Mesothelial cell of epicardium (in vitro differentiated cells): ENCODE measurements at regions not wholly inside any gene's neighbourhood (a gene's known extent, or its start where the extent isn't known, plus 50 kb on each side); places are given as distances from the start of the nearest gene placed in this dataset.

Experiments used
- DNase-seq, 2 experiments: peaks; one replicate each; pipeline ENCODE4 v3.0.0; 2021; ENCODE audit warnings: low spot score in 2 of 2; ENCODE audit not compliant: unreplicated experiment in 2 of 2
- H3K27ac Mint-ChIP-seq: 2 replicates; pipeline ENCODE4 v1.8.0; 2021; ENCODE audit warnings: mixed read lengths
- H3K27me3 Mint-ChIP-seq: 2 replicates; pipeline ENCODE4 v1.8.0; 2021; ENCODE audit warnings: low read depth, mixed read lengths
- H3K36me3 Mint-ChIP-seq: 2 replicates; pipeline ENCODE4 v1.8.0; 2021; ENCODE audit warnings: mixed read lengths
- H3K4me1 Mint-ChIP-seq: 2 replicates; pipeline ENCODE4 v1.8.0; 2021; ENCODE audit warnings: mixed read lengths
- H3K4me3 Mint-ChIP-seq: 2 replicates; pipeline ENCODE4 v1.8.0; 2021; ENCODE audit warnings: mild to moderate bottlenecking, moderate library complexity, mixed read lengths
- H3K9me3 Mint-ChIP-seq: 2 replicates; pipeline ENCODE4 v1.8.0; 2021; ENCODE audit warnings: mixed read lengths
- TF ChIP-seq, protein P1 (sequence below): fragments of 200-600 bp; sonication (generic); IDR thresholded peaks from one replicate; pipeline ENCODE4 v1.5.0; 2021; ENCODE audit warnings: antibody characterized with exemption; ENCODE audit not compliant: unreplicated experiment

DNA sequence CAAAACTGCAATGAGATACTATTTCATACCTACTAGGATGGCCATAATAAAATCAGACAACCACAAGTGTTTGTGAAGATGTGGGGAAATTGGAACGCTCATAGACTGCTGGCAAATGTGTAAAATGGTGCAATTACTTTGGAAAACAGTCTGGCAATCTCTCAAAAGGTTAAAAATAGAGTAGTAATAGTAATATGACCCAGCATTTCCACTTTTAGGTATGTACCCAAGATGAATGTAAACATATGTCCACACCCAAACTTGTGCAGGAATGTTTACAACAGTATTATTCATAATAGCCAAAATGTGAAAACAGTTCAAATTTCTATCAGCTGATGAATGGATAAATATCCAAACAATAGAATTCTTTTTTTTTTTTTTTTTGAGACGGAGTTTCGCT lies 731.6 kb upstream of the ANKRD30A start:
- H3K9me3 Mint-ChIP-seq = no peaks in the 10 kb centered on the region
- TF ChIP-seq, protein P1, sequence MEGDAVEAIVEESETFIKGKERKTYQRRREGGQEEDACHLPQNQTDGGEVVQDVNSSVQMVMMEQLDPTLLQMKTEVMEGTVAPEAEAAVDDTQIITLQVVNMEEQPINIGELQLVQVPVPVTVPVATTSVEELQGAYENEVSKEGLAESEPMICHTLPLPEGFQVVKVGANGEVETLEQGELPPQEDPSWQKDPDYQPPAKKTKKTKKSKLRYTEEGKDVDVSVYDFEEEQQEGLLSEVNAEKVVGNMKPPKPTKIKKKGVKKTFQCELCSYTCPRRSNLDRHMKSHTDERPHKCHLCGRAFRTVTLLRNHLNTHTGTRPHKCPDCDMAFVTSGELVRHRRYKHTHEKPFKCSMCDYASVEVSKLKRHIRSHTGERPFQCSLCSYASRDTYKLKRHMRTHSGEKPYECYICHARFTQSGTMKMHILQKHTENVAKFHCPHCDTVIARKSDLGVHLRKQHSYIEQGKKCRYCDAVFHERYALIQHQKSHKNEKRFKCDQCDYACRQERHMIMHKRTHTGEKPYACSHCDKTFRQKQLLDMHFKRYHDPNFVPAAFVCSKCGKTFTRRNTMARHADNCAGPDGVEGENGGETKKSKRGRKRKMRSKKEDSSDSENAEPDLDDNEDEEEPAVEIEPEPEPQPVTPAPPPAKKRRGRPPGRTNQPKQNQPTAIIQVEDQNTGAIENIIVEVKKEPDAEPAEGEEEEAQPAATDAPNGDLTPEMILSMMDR = no peak
- no peaks in the 10 kb centered on the region for H3K4me1 Mint-ChIP-seq
- H3K4me3 Mint-ChIP-seq = no peak overlapping the region
- DNase-seq = no peak
- no peaks in the 10 kb centered on the region for H3K27me3 Mint-ChIP-seq
- no peak overlapping the region for H3K27ac Mint-ChIP-seq
- no peaks in the 10 kb centered on the region for H3K36me3 Mint-ChIP-seq

DNA sequence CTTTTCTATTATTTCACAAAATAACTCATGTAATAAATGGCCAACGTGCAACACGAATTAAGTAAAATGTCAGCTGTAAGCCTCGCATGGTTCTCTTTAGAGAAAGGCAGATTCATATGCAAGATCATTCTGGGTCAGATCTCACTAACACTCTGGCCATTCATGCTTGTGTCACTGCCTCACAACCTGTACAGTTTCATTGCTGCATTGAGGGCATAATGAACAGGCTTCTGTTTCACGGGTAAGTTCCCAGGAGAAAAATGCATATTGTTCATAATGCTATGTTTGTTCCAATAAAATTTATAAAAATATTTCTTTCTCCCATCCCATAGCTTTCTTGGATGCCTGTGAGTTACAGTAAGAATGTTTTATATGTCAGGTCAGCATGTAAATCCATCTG lies 734.0 kb upstream of the ANKRD30A start:
- Mint-ChIP-seq H3K27me3 (no peaks in the 10 kb centered on the region), H3K9me3 (no peaks in the 10 kb centered on the region), H3K4me3 (no peak overlapping the region), H3K27ac (no peak overlapping the region), H3K4me1 (no peaks in the 10 kb centered on the region), H3K36me3 (no peaks in the 10 kb centered on the region)
- DNase-seq = no peak
- TF ChIP-seq, protein P1 = no peak

DNA sequence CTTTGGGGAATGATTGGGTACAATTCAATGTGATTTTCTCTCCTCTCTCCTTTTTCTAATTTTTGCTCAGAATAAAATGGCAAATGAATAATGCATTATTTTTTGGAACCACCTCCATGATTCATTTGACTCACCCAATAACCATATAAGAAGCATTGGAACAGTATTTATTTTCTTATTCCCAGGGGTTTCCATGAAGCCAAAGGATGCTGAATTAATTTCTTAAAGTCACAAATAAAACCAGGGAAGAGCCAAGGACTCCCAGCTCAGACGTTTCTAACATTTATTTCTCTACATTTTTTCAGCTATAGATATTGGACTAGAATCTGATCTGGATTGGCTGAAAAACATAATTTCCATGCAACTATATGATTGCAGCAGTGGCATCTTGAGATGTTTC lies 735.2 kb upstream of the ANKRD30A start:
- Mint-ChIP-seq H3K36me3 (no peaks in the 10 kb centered on the region), H3K4me3 (no peak overlapping the region), H3K27ac (no peak overlapping the region), H3K27me3 (no peaks in the 10 kb centered on the region), H3K4me1 (no peaks in the 10 kb centered on the region), H3K9me3 (no peaks in the 10 kb centered on the region)
- no peak for DNase-seq
- TF ChIP-seq, protein P1 = no peak

DNA sequence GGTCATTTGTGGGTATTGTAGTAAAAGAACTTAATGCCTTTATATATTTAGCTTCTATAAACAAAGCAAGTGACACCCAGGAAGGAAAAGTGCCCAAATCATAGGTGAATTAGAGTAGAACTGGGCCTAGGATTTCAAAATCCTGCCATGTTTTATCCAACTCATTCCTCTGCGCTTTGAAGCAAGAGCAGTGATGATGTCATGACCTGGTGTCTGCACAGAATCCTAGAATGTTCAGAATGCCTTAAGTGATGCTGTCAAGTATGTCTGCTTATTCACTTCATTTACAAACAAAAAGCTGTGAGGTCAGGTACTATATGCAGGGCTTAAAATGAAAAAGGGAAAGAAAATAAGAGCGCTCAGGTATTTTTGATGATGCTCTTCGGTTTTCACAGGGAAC lies 737.2 kb upstream of the ANKRD30A start:
- TF ChIP-seq, protein P1 = no peak
- Mint-ChIP-seq H3K4me1 (no peaks in the 10 kb centered on the region), H3K4me3 (no peak overlapping the region), H3K27me3 (no peaks in the 10 kb centered on the region), H3K9me3 (no peaks in the 10 kb centered on the region), H3K27ac (no peak overlapping the region), H3K36me3 (no peaks in the 10 kb centered on the region)
- DNase-seq = no peak

DNA sequence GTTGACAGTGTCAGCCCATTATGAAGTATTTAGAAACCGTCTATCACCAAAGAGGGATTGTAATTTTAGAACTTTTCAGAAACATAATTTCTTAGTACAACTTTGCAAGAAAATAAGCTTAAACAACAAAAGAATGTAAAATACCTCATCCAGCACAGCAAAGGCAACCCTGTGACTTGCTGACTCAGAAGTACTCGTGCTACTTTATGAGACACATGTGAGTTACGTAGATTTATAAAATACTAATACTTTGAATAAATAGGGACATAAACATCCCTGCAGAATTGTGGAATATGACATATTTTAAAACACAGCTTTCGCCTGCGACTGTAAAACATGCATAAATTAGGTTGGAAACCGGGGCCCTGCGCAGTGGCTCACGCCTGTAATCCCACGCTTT lies 739.7 kb upstream of the ANKRD30A start:
- Mint-ChIP-seq H3K27me3 (no peaks in the 10 kb centered on the region), H3K36me3 (no peaks in the 10 kb centered on the region), H3K4me1 (no peaks in the 10 kb centered on the region), H3K4me3 (no peak overlapping the region), H3K27ac (no peak overlapping the region), H3K9me3 (no peaks in the 10 kb centered on the region)
- TF ChIP-seq, protein P1 = no peak
- no peak for DNase-seq

DNA sequence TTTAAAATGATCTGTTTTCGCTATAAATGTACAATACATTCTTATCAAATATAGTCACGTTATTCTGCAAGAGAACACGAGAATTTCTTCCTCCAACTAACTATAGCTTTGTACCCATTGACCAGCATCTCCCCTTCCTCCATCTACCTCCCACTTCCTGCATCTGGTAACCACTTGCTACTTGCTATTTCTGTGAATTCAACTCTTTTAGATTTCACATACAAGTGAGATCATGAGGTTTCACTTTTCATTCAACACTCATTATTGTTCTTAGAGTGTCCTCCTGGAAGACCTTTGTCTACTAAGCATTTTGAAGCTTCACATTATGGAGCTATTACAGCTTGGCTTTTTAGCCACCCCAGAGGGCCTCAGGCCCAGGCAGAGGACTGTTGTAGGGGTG lies 741.3 kb upstream of the FZD8 start:
- peaks cover 6% of the 10 kb centered on the region for H3K9me3 Mint-ChIP-seq
- no peak for DNase-seq
- no peak overlapping the region for H3K27ac Mint-ChIP-seq
- H3K36me3 Mint-ChIP-seq = no peaks in the 10 kb centered on the region
- H3K4me3 Mint-ChIP-seq = no peak overlapping the region
- H3K27me3 Mint-ChIP-seq = no peaks in the 10 kb centered on the region
- TF ChIP-seq, protein P1 = no peak
- no peaks in the 10 kb centered on the region for H3K4me1 Mint-ChIP-seq
